Nephron progenitor cell (in vitro differentiated cells): ENCODE measurements at regions not wholly inside any gene's neighbourhood (a gene's known extent, or its start where the extent isn't known, plus 50 kb on each side); places are given as distances from the start of the nearest gene placed in this dataset.

Source experiments
- DNase-seq: peaks from one replicate; pipeline ENCODE4 v3.0.0; 2021
- H3K27ac Mint-ChIP-seq: 2 replicates; pipeline ENCODE4 v1.8.0; 2021; ENCODE audit warnings: mild to moderate bottlenecking, moderate library complexity, mixed read lengths
- H3K27me3 Mint-ChIP-seq: 2 replicates; pipeline ENCODE4 v1.8.0; 2021; ENCODE audit warnings: mild to moderate bottlenecking, low read depth, mixed read lengths; ENCODE audit not compliant: poor library complexity
- H3K36me3 Mint-ChIP-seq: 2 replicates; pipeline ENCODE4 v1.8.0; 2021; ENCODE audit warnings: low read depth, mixed read lengths
- H3K4me1 Mint-ChIP-seq: 2 replicates; pipeline ENCODE4 v1.8.0; 2021; ENCODE audit warnings: mixed read lengths
- H3K4me3 Mint-ChIP-seq: 2 replicates; pipeline ENCODE4 v1.8.0; 2021; ENCODE audit warnings: mild to moderate bottlenecking, moderate library complexity, mixed read lengths
- H3K9me3 Mint-ChIP-seq: 2 replicates; pipeline ENCODE4 v1.8.0; 2021; ENCODE audit warnings: mild to moderate bottlenecking, moderate library complexity, mixed read lengths
- TF ChIP-seq, protein P1 (sequence below): fragments of 200-600 bp; sonication (generic); IDR thresholded peaks from 2 replicates; pipeline ENCODE4 v1.5.0; 2021; ENCODE audit warnings: antibody characterized with exemption

DNA sequence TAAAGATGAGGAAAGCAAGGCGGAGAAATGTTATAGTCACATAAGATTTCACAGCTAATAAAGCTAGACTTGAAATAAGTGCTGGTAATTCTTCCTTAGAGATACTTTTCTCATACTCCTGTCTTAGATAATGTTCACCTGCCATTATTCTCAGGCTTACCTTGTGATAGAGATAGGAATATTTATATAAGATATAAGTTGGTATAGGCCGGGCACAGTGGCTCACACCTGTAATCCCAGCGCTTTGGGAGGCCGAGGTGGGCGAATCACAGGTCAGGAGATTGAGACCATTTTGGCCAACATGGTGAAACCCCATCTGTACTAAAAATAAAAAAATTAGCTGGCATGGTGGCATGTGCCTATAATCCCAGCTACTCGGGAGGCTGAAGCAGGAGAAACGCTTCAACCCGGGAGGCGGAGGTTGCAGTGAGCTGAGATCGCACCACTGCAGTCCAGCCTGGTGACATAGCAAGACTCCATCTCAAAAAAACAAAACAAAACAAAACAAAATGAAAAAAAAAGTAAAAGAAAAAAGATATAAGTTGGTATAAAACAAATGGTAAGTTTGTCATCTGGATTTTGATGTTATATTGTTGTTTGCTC, 1918.4 kb downstream of the MAT2B start:
- Mint-ChIP-seq H3K4me1 (no peaks in the 10 kb centered on the region), H3K4me3 (no peak overlapping the region), H3K27ac (no peak overlapping the region), H3K36me3 (no peaks in the 10 kb centered on the region), H3K27me3 (peaks cover 7% of the 10 kb centered on the region), H3K9me3 (peaks cover 1% of the 10 kb centered on the region)
- TF ChIP-seq, protein P1, sequence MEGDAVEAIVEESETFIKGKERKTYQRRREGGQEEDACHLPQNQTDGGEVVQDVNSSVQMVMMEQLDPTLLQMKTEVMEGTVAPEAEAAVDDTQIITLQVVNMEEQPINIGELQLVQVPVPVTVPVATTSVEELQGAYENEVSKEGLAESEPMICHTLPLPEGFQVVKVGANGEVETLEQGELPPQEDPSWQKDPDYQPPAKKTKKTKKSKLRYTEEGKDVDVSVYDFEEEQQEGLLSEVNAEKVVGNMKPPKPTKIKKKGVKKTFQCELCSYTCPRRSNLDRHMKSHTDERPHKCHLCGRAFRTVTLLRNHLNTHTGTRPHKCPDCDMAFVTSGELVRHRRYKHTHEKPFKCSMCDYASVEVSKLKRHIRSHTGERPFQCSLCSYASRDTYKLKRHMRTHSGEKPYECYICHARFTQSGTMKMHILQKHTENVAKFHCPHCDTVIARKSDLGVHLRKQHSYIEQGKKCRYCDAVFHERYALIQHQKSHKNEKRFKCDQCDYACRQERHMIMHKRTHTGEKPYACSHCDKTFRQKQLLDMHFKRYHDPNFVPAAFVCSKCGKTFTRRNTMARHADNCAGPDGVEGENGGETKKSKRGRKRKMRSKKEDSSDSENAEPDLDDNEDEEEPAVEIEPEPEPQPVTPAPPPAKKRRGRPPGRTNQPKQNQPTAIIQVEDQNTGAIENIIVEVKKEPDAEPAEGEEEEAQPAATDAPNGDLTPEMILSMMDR: no peak
- no peak for DNase-seq

DNA sequence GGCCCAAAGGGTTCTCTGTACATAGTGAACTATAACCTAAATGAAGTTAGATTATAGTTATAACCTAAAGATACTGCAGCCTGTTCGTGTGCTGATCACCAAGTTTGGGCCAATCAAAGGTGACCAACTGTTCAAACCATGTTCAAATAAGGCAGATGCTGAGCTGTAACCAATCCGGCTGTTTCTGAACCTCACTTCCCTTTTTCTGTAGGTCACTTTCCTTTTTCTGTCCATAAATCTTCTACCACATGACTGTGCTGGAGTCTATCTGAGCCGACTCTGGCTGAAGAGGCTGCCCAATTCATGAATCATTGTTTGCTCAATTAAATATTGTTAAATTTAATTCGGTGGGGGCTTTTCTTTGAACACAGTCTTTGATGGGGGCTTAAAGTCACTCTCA, 1920.2 kb downstream of the MAT2B start:
- Mint-ChIP-seq H3K27me3 (peaks cover 7% of the 10 kb centered on the region), H3K9me3 (no peaks in the 10 kb centered on the region), H3K4me3 (no peak overlapping the region), H3K36me3 (no peaks in the 10 kb centered on the region), H3K4me1 (no peaks in the 10 kb centered on the region), H3K27ac (no peak overlapping the region)
- no peak for DNase-seq
- TF ChIP-seq, protein P1: no peak

DNA sequence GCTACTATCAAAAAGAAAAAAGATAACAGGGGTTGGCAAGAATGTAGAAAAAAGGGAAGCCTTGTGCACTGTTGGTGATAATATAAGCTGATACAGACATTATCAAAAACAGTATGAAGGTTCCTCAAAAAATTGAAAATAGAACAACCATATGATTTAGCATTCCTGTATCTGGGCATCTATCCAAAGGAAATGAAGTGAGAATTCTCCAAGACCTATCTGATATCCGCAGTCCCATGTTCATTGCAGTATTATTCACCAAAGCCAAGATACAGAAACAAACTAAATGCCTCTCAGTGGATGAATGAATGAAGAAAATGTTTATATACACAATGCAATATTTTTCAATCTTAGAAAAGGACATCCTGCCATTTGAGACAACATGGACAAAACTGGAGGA, 1943.3 kb downstream of the MAT2B start:
- Mint-ChIP-seq H3K4me3 (no peak overlapping the region), H3K27me3 (no peaks in the 10 kb centered on the region), H3K36me3 (no peaks in the 10 kb centered on the region), H3K27ac (no peak overlapping the region), H3K4me1 (no peaks in the 10 kb centered on the region), H3K9me3 (peaks cover 10% of the 10 kb centered on the region)
- TF ChIP-seq, protein P1: no peak
- no peak for DNase-seq

DNA sequence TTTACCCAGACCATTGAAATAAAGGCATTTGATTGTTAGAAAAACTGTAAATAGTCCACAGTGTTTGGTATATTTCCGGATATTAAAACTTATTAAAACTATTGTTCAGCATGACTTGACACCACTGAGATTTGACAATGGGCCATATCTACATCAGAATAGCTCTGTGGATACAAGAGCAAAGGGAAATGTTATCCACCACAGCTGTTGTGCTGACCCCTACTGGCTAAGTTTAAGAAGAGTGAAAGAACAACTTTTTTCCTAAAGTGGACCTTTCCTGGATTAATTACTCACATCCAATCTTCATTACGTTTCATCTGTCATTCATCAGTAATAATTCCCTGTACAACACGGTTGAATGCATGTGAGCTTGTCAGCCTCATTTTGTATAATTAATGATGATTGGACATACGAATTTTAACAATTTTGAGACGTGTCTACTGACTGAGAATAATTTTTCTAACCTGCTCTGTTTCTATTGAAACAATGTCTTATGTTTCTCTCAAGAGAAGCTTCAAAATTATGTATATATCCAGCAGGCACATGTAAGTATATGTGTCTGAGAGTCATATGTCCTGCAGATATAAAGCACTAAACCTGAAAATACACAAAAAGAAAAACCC, 1952.6 kb downstream of the MAT2B start:
- Mint-ChIP-seq H3K9me3 (no peaks in the 10 kb centered on the region), H3K36me3 (no peaks in the 10 kb centered on the region), H3K27me3 (no peaks in the 10 kb centered on the region), H3K27ac (no peak overlapping the region), H3K4me3 (no peak overlapping the region), H3K4me1 (no peaks in the 10 kb centered on the region)
- TF ChIP-seq, protein P1: peak; percentile 73
- DNase-seq: peak; percentile 10

DNA sequence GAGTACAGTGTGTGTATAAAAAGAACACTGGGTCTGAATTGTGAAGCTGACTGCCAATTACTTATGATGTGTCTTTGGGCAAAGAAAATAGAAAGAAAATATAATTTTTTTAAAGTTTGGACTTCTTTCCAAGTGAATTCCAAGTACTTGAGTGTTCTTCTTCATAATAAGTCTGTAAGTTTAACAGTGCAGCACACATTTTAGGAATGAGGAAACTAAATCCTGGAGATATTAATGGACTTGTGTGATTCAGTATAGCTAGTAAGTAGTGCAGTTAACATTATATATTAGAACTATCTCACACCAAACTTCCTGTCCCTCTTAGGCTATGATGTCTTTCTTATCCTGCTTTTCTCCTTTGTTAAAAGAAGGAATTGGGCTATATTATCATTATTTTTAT, 1953.8 kb downstream of the MAT2B start:
- TF ChIP-seq, protein P1: no peak

DNA sequence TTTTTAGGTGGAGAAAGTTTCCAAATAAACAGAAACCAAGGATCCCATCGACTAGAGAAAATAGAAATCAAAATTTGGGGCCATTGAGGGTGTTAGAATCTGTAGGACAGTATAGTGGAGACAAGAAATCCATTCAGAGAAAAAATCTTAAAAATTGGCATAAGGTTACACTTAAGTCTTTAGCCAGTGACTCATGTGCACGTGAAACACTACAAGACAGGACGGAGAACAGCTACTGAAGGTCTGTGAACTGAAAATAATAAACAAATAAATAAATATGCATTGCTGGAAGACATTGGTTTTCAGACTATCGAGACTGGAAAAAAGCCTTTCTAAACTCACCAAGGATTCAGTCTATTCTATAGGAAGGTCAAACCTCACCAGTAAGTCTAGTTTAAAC, 1955.5 kb downstream of the MAT2B start:
- Mint-ChIP-seq H3K27me3 (no peaks in the 10 kb centered on the region), H3K4me3 (no peak overlapping the region), H3K27ac (no peak overlapping the region), H3K36me3 (peaks cover 3% of the 10 kb centered on the region), H3K4me1 (no peaks in the 10 kb centered on the region), H3K9me3 (peaks cover 3% of the 10 kb centered on the region)
- TF ChIP-seq, protein P1: no peak
- DNase-seq: no peak

More for the DNA sequence above, 1953.8 kb downstream of the MAT2B start:
- no peak overlapping the region for H3K4me3 Mint-ChIP-seq
- no peaks in the 10 kb centered on the region for H3K36me3 Mint-ChIP-seq
- no peaks in the 10 kb centered on the region for H3K4me1 Mint-ChIP-seq
- no peaks in the 10 kb centered on the region for H3K27me3 Mint-ChIP-seq
- H3K27ac Mint-ChIP-seq: no peak overlapping the region
- no peak for DNase-seq
- H3K9me3 Mint-ChIP-seq: peaks cover 3% of the 10 kb centered on the region
